VCaP (cell line): ENCODE measurements at regions not wholly inside any gene's neighbourhood (a gene's known extent, or its start where the extent isn't known, plus 50 kb on each side); places are given as distances from the start of the nearest gene placed in this dataset.

Experiments
- H3K27ac ChIP-seq: fragments of 450-650 bp; 2 replicates; pipeline ENCODE4 v1.5.1; 2017
- TF ChIP-seq, protein P1 (sequence below): fragments of 450-650 bp; conservative IDR thresholded peaks from 2 replicates; pipeline ENCODE4 v1.5.1; 2017; ENCODE audit warnings: mild to moderate bottlenecking, moderate library complexity

- no peak overlapping the region for H3K27ac ChIP-seq
- TF ChIP-seq, protein P1, sequence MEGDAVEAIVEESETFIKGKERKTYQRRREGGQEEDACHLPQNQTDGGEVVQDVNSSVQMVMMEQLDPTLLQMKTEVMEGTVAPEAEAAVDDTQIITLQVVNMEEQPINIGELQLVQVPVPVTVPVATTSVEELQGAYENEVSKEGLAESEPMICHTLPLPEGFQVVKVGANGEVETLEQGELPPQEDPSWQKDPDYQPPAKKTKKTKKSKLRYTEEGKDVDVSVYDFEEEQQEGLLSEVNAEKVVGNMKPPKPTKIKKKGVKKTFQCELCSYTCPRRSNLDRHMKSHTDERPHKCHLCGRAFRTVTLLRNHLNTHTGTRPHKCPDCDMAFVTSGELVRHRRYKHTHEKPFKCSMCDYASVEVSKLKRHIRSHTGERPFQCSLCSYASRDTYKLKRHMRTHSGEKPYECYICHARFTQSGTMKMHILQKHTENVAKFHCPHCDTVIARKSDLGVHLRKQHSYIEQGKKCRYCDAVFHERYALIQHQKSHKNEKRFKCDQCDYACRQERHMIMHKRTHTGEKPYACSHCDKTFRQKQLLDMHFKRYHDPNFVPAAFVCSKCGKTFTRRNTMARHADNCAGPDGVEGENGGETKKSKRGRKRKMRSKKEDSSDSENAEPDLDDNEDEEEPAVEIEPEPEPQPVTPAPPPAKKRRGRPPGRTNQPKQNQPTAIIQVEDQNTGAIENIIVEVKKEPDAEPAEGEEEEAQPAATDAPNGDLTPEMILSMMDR, result no peak
These were observed 372.7 kb upstream of the IRX1 start for GRCh38 chr5:3222924-3223323.

- H3K27ac ChIP-seq, result no peak overlapping the region
- TF ChIP-seq, protein P1, result no peak
These were observed 374.2 kb upstream of the IRX1 start for GRCh38 chr5:3221432-3221831.

DNA sequence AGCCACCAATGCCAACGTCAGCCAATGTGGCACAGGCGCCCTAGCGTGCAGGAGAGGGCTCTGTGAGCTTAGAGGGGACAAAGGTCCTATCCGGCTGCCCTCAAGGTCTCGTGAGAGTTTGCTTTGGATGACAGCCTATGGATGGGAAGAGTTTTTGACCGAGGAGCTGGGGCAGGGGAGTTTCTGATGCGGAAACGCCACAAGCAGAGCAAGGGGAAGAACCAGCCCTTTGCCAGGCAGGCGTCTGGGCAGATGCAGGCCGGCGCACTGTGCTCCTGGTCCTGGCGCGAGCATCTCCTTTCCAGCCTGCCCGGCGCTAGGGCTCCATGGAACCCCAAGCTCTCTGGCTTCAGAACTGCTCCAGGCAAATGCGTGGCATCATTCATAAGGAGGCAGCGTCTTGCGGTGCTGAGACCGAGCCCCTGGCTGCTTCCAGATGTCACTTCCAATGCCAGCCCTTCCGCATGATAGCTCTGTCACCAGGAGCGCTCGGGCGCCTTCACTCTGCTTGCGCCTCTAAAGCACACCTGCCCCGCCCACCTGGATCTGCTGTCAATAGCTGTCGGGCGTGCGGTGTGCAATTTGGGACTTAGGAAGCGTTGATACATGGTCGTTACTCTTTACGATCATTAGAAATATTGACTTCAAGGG lies 374.9 kb upstream of the IRX1 start:
- TF ChIP-seq, protein P1, result no peak
- no peak overlapping the region for H3K27ac ChIP-seq

DNA sequence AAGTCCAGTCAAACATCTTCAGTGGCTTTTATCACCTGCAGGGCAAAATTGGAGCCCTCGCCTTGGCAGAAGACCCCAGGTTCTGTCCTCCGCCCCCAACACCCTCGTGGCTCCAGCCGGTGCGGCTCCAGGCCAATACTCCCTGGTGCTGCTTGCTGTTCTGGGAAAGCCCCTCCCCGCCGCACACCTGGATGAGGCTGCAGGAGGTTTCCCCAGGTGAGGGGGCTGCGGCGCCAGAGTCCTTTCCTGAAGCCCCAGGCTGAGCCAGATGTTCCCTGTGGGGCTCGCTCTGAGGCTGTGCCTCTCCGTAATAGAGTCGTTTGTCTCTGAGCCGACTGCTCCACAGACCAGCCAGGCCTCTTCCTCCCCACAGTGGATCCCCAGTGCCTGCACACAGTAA lies 375.4 kb upstream of the IRX1 start:
- no peak overlapping the region for H3K27ac ChIP-seq
- TF ChIP-seq, protein P1, result no peak

GRCh38 chr5:3218916-3219650 lies 376.5 kb upstream of the IRX1 start:
- no peak overlapping the region for H3K27ac ChIP-seq
- TF ChIP-seq, protein P1, result no peak

- TF ChIP-seq, protein P1, result no peak
- H3K27ac ChIP-seq, result no peak overlapping the region
These were observed 377.7 kb upstream of the IRX1 start for GRCh38 chr5:3217771-3218495.

DNA sequence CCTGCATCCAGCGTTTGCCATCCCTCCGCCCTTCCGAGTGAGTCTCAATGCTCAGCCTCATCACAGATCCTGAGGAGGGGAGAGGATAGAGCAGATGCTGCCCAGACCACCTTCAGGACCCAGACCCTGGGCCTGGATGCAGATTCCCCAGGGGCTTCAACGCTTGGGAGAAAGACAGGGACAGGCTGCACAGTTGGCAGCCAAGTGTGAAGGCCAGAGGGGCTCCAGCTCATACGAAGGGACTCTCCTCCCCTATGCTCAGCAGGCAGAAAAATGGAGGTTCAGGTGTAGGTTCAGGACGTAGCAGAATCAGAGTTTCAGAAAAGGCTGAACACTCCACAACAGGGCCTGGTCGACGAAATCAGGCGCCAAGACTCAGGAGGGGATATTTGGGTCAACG lies 378.5 kb upstream of the IRX1 start:
- TF ChIP-seq, protein P1, result no peak
- H3K27ac ChIP-seq, result no peak overlapping the region
